A673 (cell line): ENCODE measurements at regions not wholly inside any gene's neighbourhood (a gene's known extent, or its start where the extent isn't known, plus 50 kb on each side); places are given as distances from the start of the nearest gene placed in this dataset.

Experiments used
- BruUV-seq: library from RNA; stranded (reverse); fragments of 400-500 nt; replicated peaks from 2 replicates; lab custom pipeline; 2021; lab: Mats Ljungman, UMichigan
- CTCF ChIA-PET: fragments of 300-600 bp; sonication (Branson Sonifier 250); formaldehyde crosslinking; loops from one replicate; lab custom pipeline; 2022; ENCODE audit warnings: antibody characterized with exemption; lab: Charles Lee
- POLR2A ChIA-PET: fragments of 300-600 bp; sonication (Branson Sonifier 250); formaldehyde crosslinking; loops from one replicate; lab custom pipeline; 2022; ENCODE audit warnings: antibody characterized with exemption; ENCODE audit not compliant: low non-redundant PET; lab: Charles Lee
- DNase-seq: peaks from one replicate; pipeline ENCODE4 v3.0.0-alpha.2; 2015; ENCODE audit warnings: low spot score
- H3K27ac ChIP-seq: fragments of 200-600 bp; sonication (generic); 2 replicates; pipeline ENCODE4 v1.5.1; 2016; ENCODE audit warnings: mixed run types, low read depth, mild to moderate bottlenecking, mixed read lengths, antibody characterized with exemption, low read length; ENCODE audit not compliant: poor library complexity, severe bottlenecking
- H3K27me3 ChIP-seq: fragments of 200-600 bp; sonication (generic); replicated peaks from 2 replicates; pipeline ENCODE4 v1.6.1; 2017; ENCODE audit warnings: mixed run types, low read depth, mild to moderate bottlenecking, mixed read lengths, antibody characterized with exemption, low read length; ENCODE audit not compliant: insufficient read depth, poor library complexity
- H3K36me3 ChIP-seq: fragments of 200-600 bp; sonication (generic); 2 replicates; pipeline ENCODE4 v1.6.1; 2016; ENCODE audit warnings: mixed run types, mild to moderate bottlenecking, mixed read lengths, antibody characterized with exemption, low read length; ENCODE audit not compliant: insufficient read depth, poor library complexity, severe bottlenecking
- H3K4me1 ChIP-seq: fragments of 200-600 bp; sonication (generic); 2 replicates; pipeline ENCODE4 v1.6.1; 2017; ENCODE audit warnings: mixed run types, mild to moderate bottlenecking, mixed read lengths, antibody characterized with exemption, low read length; ENCODE audit not compliant: insufficient read depth, poor library complexity, severe bottlenecking
- H3K4me3 ChIP-seq: fragments of 200-600 bp; sonication (generic); 2 replicates; pipeline ENCODE4 v1.5.1; 2016; ENCODE audit warnings: low read depth, mixed run types, mild to moderate bottlenecking, mixed read lengths, low read length; ENCODE audit not compliant: poor library complexity, severe bottlenecking
- H3K9me3 ChIP-seq: fragments of 200-600 bp; sonication (generic); 2 replicates; pipeline ENCODE4 v1.6.1; 2016; ENCODE audit warnings: mixed run types, low read depth, mild to moderate bottlenecking, mixed read lengths, antibody characterized with exemption, low read length; ENCODE audit not compliant: poor library complexity, severe bottlenecking
- EZH2 ChIP-seq: fragments of 200-600 bp; sonication (generic); IDR thresholded peaks from 2 replicates; pipeline ENCODE4 v1.6.1; 2017; ENCODE audit warnings: borderline replicate concordance, low read depth, mild to moderate bottlenecking, mixed read lengths, antibody characterized with exemption, low read length; ENCODE audit not compliant: poor library complexity, severe bottlenecking
- intact Hi-C: fragments of 100-400 bp; cut with micrococcal nuclease; formaldehyde crosslinking; loops from one replicate; pipeline ENCODE4 v1.10.0; 2022; ENCODE audit not compliant: unreplicated experiment
- TF ChIP-seq, protein P1 (sequence below): fragments of 300-800, 200-600 bp; sonication (generic); conservative IDR thresholded peaks from 2 replicates; pipeline ENCODE4 v1.5.1; 2017; ENCODE audit warnings: low read depth, mild to moderate bottlenecking, antibody characterized with exemption, low read length, moderate library complexity, mixed read lengths

DNA sequence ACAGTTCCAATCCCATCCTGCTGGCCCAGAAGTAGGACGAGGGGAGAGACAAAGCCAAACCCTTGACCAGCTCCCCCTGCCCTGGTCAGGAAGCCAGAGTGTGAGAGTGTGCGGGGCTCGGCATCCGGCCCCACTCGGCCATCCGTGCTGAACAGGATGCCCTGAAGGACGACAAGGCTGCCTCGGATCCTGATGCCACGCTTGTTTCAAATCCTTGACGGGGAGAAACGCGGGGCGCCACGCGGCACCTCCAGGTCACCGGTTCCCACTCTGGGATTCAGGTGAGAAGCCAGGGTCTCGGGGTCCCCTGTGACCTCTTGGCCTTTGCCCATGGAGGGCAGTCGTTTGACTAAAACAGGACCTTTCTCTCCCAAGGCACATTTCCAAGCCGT, 167.8 kb downstream of the BRD1 start:
- Histone ChIP-seq H3K36me3 (no peaks in the 10 kb centered on the region), H3K27ac (no peak overlapping the region), H3K27me3 (no peaks in the 10 kb centered on the region), H3K4me1 (no peaks in the 10 kb centered on the region), H3K4me3 (no peak overlapping the region), H3K9me3 (no peaks in the 10 kb centered on the region)
- no peak for DNase-seq
- intact Hi-C loops = no loop called here
- TF ChIP-seq EZH2 = no peak
- TF ChIP-seq, protein P1, sequence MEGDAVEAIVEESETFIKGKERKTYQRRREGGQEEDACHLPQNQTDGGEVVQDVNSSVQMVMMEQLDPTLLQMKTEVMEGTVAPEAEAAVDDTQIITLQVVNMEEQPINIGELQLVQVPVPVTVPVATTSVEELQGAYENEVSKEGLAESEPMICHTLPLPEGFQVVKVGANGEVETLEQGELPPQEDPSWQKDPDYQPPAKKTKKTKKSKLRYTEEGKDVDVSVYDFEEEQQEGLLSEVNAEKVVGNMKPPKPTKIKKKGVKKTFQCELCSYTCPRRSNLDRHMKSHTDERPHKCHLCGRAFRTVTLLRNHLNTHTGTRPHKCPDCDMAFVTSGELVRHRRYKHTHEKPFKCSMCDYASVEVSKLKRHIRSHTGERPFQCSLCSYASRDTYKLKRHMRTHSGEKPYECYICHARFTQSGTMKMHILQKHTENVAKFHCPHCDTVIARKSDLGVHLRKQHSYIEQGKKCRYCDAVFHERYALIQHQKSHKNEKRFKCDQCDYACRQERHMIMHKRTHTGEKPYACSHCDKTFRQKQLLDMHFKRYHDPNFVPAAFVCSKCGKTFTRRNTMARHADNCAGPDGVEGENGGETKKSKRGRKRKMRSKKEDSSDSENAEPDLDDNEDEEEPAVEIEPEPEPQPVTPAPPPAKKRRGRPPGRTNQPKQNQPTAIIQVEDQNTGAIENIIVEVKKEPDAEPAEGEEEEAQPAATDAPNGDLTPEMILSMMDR = no peak
- POLR2A ChIA-PET = no interaction called here
- no TSS peak for BruUV-seq
- CTCF ChIA-PET = no interaction called here

DNA sequence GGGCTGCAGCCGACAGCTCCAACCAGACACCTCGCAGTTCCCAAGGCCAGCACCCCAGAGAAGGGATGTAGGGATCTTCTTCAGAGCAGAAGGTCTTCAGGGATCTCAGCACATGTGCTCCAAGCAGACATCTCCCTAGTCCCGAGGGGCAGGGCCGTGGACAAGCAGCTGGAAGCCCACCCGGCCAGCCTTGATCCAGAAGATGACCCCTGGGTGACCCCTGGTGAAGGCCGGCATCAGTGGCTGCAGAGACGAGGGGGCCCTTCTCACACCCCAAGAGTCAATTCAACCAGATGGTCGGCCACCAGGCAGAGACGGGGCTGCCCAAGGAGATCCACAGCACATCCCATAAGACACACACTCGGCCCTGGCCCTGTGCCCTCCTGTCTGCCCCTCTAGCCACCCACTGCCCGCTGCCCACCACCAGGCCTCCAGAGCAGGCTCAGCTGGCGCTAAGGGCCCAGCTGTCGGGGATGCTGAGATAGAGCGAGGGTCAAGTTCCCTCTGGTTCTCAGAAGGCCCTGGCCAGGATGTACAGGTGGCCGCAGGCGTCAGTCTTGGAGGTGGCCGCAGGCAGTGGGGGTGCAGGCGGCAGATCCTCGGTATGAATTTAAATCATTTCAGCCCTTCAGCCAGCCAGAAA, 168.3 kb downstream of the BRD1 start:
- no peaks in the 10 kb centered on the region for H3K36me3 ChIP-seq
- intact Hi-C loops = no loop called here
- H3K4me1 ChIP-seq = no peaks in the 10 kb centered on the region
- ChIA-PET CTCF (no interaction called here), POLR2A (no interaction called here)
- no peak for TF ChIP-seq EZH2
- TF ChIP-seq, protein P1 = no peak
- no peaks in the 10 kb centered on the region for H3K27me3 ChIP-seq
- DNase-seq = no peak
- H3K27ac ChIP-seq = no peak overlapping the region
- no peaks in the 10 kb centered on the region for H3K9me3 ChIP-seq
- BruUV-seq = no TSS peak
- no peak overlapping the region for H3K4me3 ChIP-seq

DNA sequence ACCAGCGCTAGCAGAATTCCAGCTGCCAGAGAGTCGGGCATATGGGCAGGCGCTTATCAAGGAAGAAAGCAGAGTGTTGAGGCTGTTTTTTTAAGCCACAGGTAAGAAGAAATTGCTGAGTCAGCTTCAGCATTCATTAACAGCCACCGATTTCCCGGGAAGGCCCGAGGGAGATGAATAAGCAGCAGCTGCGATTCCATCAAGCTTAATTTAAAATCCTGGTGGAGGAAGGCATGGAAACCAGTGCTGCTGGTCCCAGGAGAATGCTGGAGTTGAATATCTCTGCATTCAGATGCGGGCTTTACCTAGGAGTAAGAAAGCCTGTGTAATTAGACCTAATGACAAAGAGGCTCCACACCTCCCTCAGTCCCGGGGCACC, 168.8 kb downstream of the BRD1 start:
- POLR2A ChIA-PET = no interaction called here
- no peak for DNase-seq
- BruUV-seq = no TSS peak

More for the DNA sequence above, 168.8 kb downstream of the BRD1 start:
- H3K27me3 ChIP-seq = no peaks in the 10 kb centered on the region
- H3K4me1 ChIP-seq = no peaks in the 10 kb centered on the region
- H3K27ac ChIP-seq = no peak overlapping the region
- intact Hi-C loops = no loop called here
- TF ChIP-seq, protein P1 = no peak
- TF ChIP-seq EZH2 = no peak
- CTCF ChIA-PET = no interaction called here
- H3K9me3 ChIP-seq = no peaks in the 10 kb centered on the region
- H3K4me3 ChIP-seq = no peak overlapping the region
- no peaks in the 10 kb centered on the region for H3K36me3 ChIP-seq
